HG03460 (cell line): ENCODE measurements at regions not wholly inside any gene's neighbourhood (a gene's known extent, or its start where the extent isn't known, plus 50 kb on each side); places are given as distances from the start of the nearest gene placed in this dataset.
"Not testable (repeated sequence)": the region's sequence is repeated elsewhere in the genome, so short reads cannot be mapped to it uniquely, and the experiment has no call there.

Source experiments
- ATAC-seq: cut with Tn5 transposase; IDR thresholded peaks from one replicate; pipeline ENCODE4 v1.9.1; 2021; ENCODE audit not compliant: unreplicated experiment

- ATAC-seq: no peak
Observed at GRCh38 chr10:45180946-45181875, 134.2 kb downstream of the OR13A1 start.

- ATAC-seq: no peak
Observed at GRCh38 chr10:45183174-45183573, 132.2 kb downstream of the OR13A1 start.

GRCh38 chr10:45197816-45198485 is 117.5 kb downstream of the OR13A1 start:
- no peak for ATAC-seq

- no peak for ATAC-seq
Observed at GRCh38 chr10:45198486-45199204, 116.8 kb downstream of the OR13A1 start.

- no peak for ATAC-seq
Observed at GRCh38 chr10:45199205-45199740, 116.1 kb downstream of the OR13A1 start.

- no peak for ATAC-seq
Observed at GRCh38 chr10:45201271-45201670, 114.1 kb downstream of the OR13A1 start.

GRCh38 chr10:45202242-45202641 is 113.2 kb downstream of the OR13A1 start:
- no peak for ATAC-seq

GRCh38 chr10:45204954-45205775 is 110.2 kb downstream of the OR13A1 start:
- no peak for ATAC-seq

GRCh38 chr10:45209888-45210287 is 105.5 kb downstream of the OR13A1 start:
- ATAC-seq: no peak

- ATAC-seq: no peak
Observed at GRCh38 chr10:45211576-45211975, 103.8 kb downstream of the OR13A1 start.

GRCh38 chr10:45219416-45219815 is 96.0 kb downstream of the OR13A1 start:
- no peak for ATAC-seq

GRCh38 chr10:45220931-45221330 is 94.5 kb downstream of the OR13A1 start:
- no peak for ATAC-seq

GRCh38 chr10:45224219-45224841 is 91.1 kb downstream of the OR13A1 start:
- no peak for ATAC-seq

- no peak for ATAC-seq
Observed at GRCh38 chr10:45227042-45227441, 88.4 kb downstream of the OR13A1 start.

- ATAC-seq: no peak
Observed at GRCh38 chr10:45227456-45227855, 88.0 kb downstream of the OR13A1 start.

GRCh38 chr10:45229823-45230222 is 85.6 kb downstream of the OR13A1 start:
- ATAC-seq: no peak

- not testable (repeated sequence) for ATAC-seq
Observed at GRCh38 chr10:45235260-45235769, 80.1 kb downstream of the OR13A1 start.

GRCh38 chr10:45235798-45236220 is 79.6 kb downstream of the OR13A1 start:
- no peak for ATAC-seq

- no peak for ATAC-seq
Observed at GRCh38 chr10:45238896-45239295, 76.5 kb downstream of the OR13A1 start.

- ATAC-seq: no peak
Observed at GRCh38 chr10:45239642-45240041, 75.8 kb downstream of the OR13A1 start.
